SK-N-SH treated with all-trans-retinoic acid at 6 μM for 48 hours (cell line): ENCODE measurements at regions not wholly inside any gene's neighbourhood (a gene's known extent, or its start where the extent isn't known, plus 50 kb on each side); places are given as distances from the start of the nearest gene placed in this dataset.

ENCODE experiments used
- ATAC-seq: fragments of 200-7000 bp; cut with Tn5 transposase; 3 replicates; pipeline ENCODE4 v1.9.1; 2020; ENCODE audit warnings: mild to moderate bottlenecking, moderate library complexity
- ARNTL ChIP-seq: fragments of 450-650 bp; formaldehyde crosslinking; IDR thresholded peaks from 2 replicates; pipeline ENCODE4 v1.5.0; 2020; ENCODE audit warnings: low read depth, mild to moderate bottlenecking, moderate library complexity, borderline replicate concordance
- BACH2 ChIP-seq: fragments of 250-450 bp; sonication (Bioruptor Pico); IDR thresholded peaks from 2 replicates; pipeline ENCODE4 v1.9.0; 2021; ENCODE audit warnings: mild to moderate bottlenecking, borderline replicate concordance
- CSDC2 ChIP-seq: fragments of 250-450 bp; sonication (Bioruptor Pico); IDR thresholded peaks from 2 replicates; pipeline ENCODE4 v1.5.0; 2020; ENCODE audit warnings: mild to moderate bottlenecking, moderate library complexity
- ESRRG ChIP-seq: fragments of 250-450 bp; sonication (Bioruptor Pico); IDR thresholded peaks from 2 replicates; pipeline ENCODE4 v1.6.1; 2021; ENCODE audit warnings: mild to moderate bottlenecking
- GLIS3 ChIP-seq: fragments of 250-450 bp; sonication (Bioruptor Pico); IDR thresholded peaks from 2 replicates; pipeline ENCODE4 v1.5.0; 2020; ENCODE audit warnings: mild to moderate bottlenecking, moderate library complexity
- ISL1 ChIP-seq: fragments of 250-450 bp; sonication (Bioruptor Pico); IDR thresholded peaks from 2 replicates; pipeline ENCODE4 v2.1.2; 2022; ENCODE audit warnings: mild to moderate bottlenecking, moderate library complexity
- OSR1 ChIP-seq: fragments of 250-450 bp; sonication (Bioruptor Pico); IDR thresholded peaks from 2 replicates; pipeline ENCODE4 v1.8.0; 2022; ENCODE audit warnings: moderate library complexity, mild to moderate bottlenecking, inconsistent platforms
- PPARA ChIP-seq: fragments of 250-450 bp; sonication (Bioruptor Pico); IDR thresholded peaks from 2 replicates; pipeline ENCODE4 v1.5.0; 2020; ENCODE audit warnings: mild to moderate bottlenecking, borderline replicate concordance
- RARB ChIP-seq: fragments of 250-450 bp; sonication (Bioruptor Pico); IDR thresholded peaks from 2 replicates; pipeline ENCODE4 v1.8.0; 2021; ENCODE audit warnings: mild to moderate bottlenecking, moderate library complexity
- SNAI2 ChIP-seq: fragments of 250-450 bp; sonication (Bioruptor Pico); IDR thresholded peaks from 2 replicates; pipeline ENCODE4 v1.5.0; 2020; ENCODE audit warnings: mild to moderate bottlenecking, moderate library complexity
- TCF4 ChIP-seq: fragments of 250-450 bp; sonication (Bioruptor Pico); IDR thresholded peaks from 2 replicates; pipeline ENCODE4 v1.8.0; 2021; ENCODE audit warnings: mild to moderate bottlenecking, moderate library complexity, borderline replicate concordance
- TOX ChIP-seq: fragments of 250-450 bp; sonication (Bioruptor Pico); IDR thresholded peaks from 2 replicates; pipeline ENCODE4 v1.8.0; 2021; ENCODE audit warnings: mild to moderate bottlenecking, moderate library complexity, borderline replicate concordance
- ZC3H10 ChIP-seq: fragments of 250-450 bp; sonication (Bioruptor Pico); IDR thresholded peaks from 2 replicates; pipeline ENCODE4 v1.5.1; 2021; ENCODE audit warnings: mild to moderate bottlenecking, moderate library complexity
- ZFP3 ChIP-seq: fragments of 250-450 bp; sonication (Bioruptor Pico); IDR thresholded peaks from 2 replicates; pipeline ENCODE4 v1.5.0; 2020; ENCODE audit warnings: mild to moderate bottlenecking, moderate library complexity
- ZFP30 ChIP-seq: fragments of 450-650 bp; formaldehyde crosslinking; IDR thresholded peaks from 2 replicates; pipeline ENCODE4 v1.5.0; 2022; ENCODE audit warnings: mild to moderate bottlenecking, moderate library complexity
- ZNF565 ChIP-seq: fragments of 450-650 bp; formaldehyde crosslinking; conservative IDR thresholded peaks from 2 replicates; pipeline ENCODE4 v1.5.0; 2020; ENCODE audit warnings: low read depth, mild to moderate bottlenecking, moderate library complexity
- ZNF70 ChIP-seq: fragments of 450-650 bp; formaldehyde crosslinking; IDR thresholded peaks from 2 replicates; pipeline ENCODE4 v1.5.0; 2020; ENCODE audit warnings: mild to moderate bottlenecking, moderate library complexity
- ZNF8 ChIP-seq: fragments of 450-650 bp; formaldehyde crosslinking; IDR thresholded peaks from 2 replicates; pipeline ENCODE4 v1.5.0; 2020; ENCODE audit warnings: mild to moderate bottlenecking, moderate library complexity
- TF ChIP-seq, protein P1 (sequence below): fragments of 250-450 bp; sonication (Bioruptor Pico); IDR thresholded peaks from 2 replicates; pipeline ENCODE4 v1.5.1; 2020; ENCODE audit warnings: low read depth, mild to moderate bottlenecking, moderate library complexity
- TF ChIP-seq, protein P2 (sequence below): fragments of 250-450 bp; sonication (Bioruptor Pico); IDR thresholded peaks from 2 replicates; pipeline ENCODE4 v1.5.1; 2021; ENCODE audit warnings: mild to moderate bottlenecking, moderate library complexity
- TF ChIP-seq, protein P3 (sequence below): fragments of 250-450 bp; sonication (Bioruptor Pico); IDR thresholded peaks from 2 replicates; pipeline ENCODE4 v1.5.0; 2020; ENCODE audit warnings: mild to moderate bottlenecking, moderate library complexity
- TF ChIP-seq, protein P4 (sequence below): fragments of 250-450 bp; sonication (Bioruptor Pico); IDR thresholded peaks from 2 replicates; pipeline ENCODE4 v1.8.0; 2021; ENCODE audit warnings: low read depth, mild to moderate bottlenecking, moderate library complexity, borderline replicate concordance
- TF ChIP-seq, protein P5 (sequence below): fragments of 250-450 bp; sonication (Bioruptor Pico); IDR thresholded peaks from 2 replicates; pipeline ENCODE4 v1.8.0; 2020; ENCODE audit warnings: mild to moderate bottlenecking, moderate library complexity, borderline replicate concordance

DNA sequence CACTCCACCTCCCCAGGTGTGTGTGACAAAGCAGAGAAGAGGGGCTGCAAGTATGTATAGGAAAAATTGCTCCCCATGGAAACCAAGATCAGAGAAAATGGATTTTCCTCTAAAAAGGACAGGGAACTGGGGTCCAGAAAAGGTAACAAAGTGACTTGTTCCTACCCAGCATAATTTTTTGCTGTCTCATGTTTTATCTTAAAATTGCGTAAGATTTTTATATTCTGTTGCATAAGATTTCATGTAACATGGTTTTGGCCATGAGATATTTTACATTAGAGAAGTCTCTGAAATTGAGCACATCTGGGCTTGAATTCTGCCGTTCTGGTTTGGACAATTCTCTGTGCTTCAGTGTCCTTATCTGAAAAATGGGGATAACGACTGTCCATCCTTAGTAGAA, 335.7 kb upstream of the RORA start:
- TF ChIP-seq SNAI2: no peak
- TF ChIP-seq ZNF8 (CRISPR knock-in tag): no peak
- TF ChIP-seq CSDC2 (CRISPR knock-in tag): no peak
- TF ChIP-seq TCF4 (CRISPR knock-in tag): no peak
- TF ChIP-seq, protein P1, sequence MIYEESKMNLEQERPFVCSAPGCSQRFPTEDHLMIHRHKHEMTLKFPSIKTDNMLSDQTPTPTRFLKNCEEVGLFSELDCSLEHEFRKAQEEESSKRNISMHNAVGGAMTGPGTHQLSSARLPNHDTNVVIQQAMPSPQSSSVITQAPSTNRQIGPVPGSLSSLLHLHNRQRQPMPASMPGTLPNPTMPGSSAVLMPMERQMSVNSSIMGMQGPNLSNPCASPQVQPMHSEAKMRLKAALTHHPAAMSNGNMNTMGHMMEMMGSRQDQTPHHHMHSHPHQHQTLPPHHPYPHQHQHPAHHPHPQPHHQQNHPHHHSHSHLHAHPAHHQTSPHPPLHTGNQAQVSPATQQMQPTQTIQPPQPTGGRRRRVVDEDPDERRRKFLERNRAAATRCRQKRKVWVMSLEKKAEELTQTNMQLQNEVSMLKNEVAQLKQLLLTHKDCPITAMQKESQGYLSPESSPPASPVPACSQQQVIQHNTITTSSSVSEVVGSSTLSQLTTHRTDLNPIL (CRISPR knock-in tag): no peak
- TF ChIP-seq BACH2 (CRISPR knock-in tag): no peak
- no peak for TF ChIP-seq ARNTL (CRISPR knock-in tag)
- no peak for TF ChIP-seq GLIS3
- TF ChIP-seq OSR1 (CRISPR knock-in tag): no peak
- TF ChIP-seq, protein P2, sequence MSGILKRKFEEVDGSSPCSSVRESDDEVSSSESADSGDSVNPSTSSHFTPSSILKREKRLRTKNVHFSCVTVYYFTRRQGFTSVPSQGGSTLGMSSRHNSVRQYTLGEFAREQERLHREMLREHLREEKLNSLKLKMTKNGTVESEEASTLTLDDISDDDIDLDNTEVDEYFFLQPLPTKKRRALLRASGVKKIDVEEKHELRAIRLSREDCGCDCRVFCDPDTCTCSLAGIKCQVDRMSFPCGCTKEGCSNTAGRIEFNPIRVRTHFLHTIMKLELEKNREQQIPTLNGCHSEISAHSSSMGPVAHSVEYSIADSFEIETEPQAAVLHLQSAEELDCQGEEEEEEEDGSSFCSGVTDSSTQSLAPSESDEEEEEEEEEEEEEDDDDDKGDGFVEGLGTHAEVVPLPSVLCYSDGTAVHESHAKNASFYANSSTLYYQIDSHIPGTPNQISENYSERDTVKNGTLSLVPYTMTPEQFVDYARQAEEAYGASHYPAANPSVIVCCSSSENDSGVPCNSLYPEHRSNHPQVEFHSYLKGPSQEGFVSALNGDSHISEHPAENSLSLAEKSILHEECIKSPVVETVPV (CRISPR knock-in tag): no peak
- TF ChIP-seq ZNF565 (CRISPR knock-in tag): no peak
- no peak for TF ChIP-seq ZFP30 (CRISPR knock-in tag)
- no peak for TF ChIP-seq ESRRG (CRISPR knock-in tag)
- TF ChIP-seq, all 23 proteins: peak for 0
- ATAC-seq: no peak

DNA sequence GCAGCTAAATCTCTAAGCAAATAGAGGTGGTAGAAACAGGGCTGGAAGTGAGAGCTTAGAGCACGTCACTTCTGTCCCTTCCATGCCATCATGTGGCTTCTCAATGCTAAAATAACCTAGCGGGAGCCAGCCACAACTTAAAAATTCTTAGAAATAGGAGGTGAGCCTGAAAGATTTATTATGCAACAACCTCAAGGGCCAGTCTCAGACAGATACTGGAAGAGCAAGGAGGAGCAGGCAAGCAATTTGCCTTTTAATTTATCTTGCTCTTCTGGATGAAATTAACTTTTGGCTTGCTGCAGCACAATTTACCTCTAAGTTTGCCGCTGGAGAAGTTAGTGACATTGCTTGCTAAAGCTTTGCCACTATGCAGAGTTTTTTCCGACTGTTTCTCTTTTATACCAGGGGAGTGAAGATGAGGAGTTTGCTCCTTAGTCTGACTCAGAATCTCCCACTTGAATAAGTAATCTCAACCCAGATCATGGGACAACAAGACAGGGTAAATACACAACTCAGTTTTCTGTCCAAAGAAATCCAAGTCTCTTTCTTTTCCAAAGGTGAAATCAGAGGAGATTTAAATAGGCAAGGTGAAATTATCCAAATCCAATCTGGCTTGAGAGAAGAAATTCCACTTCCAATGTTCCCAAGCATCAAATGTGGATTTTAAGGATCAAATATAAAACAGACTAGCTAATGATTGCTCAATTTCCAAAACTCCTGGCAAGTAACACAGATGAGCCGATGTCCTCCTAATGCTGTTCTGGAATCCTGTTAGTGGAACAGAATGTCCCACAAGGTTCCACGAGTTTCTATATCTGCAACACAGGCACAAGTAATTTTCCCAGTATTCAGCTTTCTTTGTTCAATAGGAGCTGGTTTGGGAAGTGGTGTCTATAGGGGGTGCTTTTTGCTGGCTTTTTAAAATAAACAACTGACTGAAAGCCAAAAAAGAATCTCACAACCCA, 329.4 kb upstream of the RORA start:
- no peak for ATAC-seq
- TF ChIP-seq, protein P2 (CRISPR knock-in tag): no peak
- TF ChIP-seq CSDC2 (CRISPR knock-in tag) (no peak), TCF4 (CRISPR knock-in tag) (no peak), ZNF70 (no peak), ESRRG (CRISPR knock-in tag) (no peak), ZC3H10 (CRISPR knock-in tag) (no peak), ZFP3 (CRISPR knock-in tag) (no peak), SNAI2 (no peak), TOX (CRISPR knock-in tag) (no peak), PPARA (no peak), ISL1 (no peak), ZFP30 (CRISPR knock-in tag) (no peak), GLIS3 (no peak), RARB (CRISPR knock-in tag) (no peak), BACH2 (CRISPR knock-in tag) (no peak), ARNTL (CRISPR knock-in tag) (no peak)
- TF ChIP-seq, protein P3, sequence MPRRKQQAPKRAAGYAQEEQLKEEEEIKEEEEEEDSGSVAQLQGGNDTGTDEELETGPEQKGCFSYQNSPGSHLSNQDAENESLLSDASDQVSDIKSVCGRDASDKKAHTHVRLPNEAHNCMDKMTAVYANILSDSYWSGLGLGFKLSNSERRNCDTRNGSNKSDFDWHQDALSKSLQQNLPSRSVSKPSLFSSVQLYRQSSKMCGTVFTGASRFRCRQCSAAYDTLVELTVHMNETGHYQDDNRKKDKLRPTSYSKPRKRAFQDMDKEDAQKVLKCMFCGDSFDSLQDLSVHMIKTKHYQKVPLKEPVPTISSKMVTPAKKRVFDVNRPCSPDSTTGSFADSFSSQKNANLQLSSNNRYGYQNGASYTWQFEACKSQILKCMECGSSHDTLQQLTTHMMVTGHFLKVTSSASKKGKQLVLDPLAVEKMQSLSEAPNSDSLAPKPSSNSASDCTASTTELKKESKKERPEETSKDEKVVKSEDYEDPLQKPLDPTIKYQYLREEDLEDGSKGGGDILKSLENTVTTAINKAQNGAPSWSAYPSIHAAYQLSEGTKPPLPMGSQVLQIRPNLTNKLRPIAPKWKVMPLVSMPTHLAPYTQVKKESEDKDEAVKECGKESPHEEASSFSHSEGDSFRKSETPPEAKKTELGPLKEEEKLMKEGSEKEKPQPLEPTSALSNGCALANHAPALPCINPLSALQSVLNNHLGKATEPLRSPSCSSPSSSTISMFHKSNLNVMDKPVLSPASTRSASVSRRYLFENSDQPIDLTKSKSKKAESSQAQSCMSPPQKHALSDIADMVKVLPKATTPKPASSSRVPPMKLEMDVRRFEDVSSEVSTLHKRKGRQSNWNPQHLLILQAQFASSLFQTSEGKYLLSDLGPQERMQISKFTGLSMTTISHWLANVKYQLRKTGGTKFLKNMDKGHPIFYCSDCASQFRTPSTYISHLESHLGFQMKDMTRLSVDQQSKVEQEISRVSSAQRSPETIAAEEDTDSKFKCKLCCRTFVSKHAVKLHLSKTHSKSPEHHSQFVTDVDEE (CRISPR knock-in tag): no peak
- TF ChIP-seq, protein P4, sequence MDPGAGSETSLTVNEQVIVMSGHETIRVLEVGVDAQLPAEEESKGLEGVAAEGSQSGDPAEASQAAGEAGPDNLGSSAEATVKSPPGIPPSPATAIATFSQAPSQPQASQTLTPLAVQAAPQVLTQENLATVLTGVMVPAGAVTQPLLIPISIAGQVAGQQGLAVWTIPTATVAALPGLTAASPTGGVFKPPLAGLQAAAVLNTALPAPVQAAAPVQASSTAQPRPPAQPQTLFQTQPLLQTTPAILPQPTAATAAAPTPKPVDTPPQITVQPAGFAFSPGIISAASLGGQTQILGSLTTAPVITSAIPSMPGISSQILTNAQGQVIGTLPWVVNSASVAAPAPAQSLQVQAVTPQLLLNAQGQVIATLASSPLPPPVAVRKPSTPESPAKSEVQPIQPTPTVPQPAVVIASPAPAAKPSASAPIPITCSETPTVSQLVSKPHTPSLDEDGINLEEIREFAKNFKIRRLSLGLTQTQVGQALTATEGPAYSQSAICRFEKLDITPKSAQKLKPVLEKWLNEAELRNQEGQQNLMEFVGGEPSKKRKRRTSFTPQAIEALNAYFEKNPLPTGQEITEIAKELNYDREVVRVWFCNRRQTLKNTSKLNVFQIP (CRISPR knock-in tag): no peak
- TF ChIP-seq, protein P5, sequence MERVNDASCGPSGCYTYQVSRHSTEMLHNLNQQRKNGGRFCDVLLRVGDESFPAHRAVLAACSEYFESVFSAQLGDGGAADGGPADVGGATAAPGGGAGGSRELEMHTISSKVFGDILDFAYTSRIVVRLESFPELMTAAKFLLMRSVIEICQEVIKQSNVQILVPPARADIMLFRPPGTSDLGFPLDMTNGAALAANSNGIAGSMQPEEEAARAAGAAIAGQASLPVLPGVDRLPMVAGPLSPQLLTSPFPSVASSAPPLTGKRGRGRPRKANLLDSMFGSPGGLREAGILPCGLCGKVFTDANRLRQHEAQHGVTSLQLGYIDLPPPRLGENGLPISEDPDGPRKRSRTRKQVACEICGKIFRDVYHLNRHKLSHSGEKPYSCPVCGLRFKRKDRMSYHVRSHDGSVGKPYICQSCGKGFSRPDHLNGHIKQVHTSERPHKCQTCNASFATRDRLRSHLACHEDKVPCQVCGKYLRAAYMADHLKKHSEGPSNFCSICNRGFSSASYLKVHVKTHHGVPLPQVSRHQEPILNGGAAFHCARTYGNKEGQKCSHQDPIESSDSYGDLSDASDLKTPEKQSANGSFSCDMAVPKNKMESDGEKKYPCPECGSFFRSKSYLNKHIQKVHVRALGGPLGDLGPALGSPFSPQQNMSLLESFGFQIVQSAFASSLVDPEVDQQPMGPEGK (CRISPR knock-in tag): no peak
- TF ChIP-seq, protein P1 (CRISPR knock-in tag): no peak
